ENCODE measurements at regions not wholly inside any gene's neighbourhood (a gene's known extent, or its start where the extent isn't known, plus 50 kb on each side); places are given as distances from the start of the nearest gene placed in this dataset.

- Mint-ChIP-seq H3K27ac (ENCODE audit: unreplicated experiment) (no peak overlapping the region), H3K9me3 (ENCODE audit: unreplicated experiment) (no peaks in the 10 kb centered on the region), H3K4me3 (ENCODE audit: unreplicated experiment) (no peak overlapping the region), H3K27me3 (ENCODE audit: insufficient read depth, unreplicated experiment) (peaks cover 31% of the 10 kb centered on the region), H3K4me1 (ENCODE audit: low read depth, unreplicated experiment) (no peaks in the 10 kb centered on the region), H3K36me3 (ENCODE audit: insufficient read depth, unreplicated experiment) (no peaks in the 10 kb centered on the region)
- H3K4me1 ChIP-seq, result peaks cover 6% of the 10 kb centered on the region; the same call in 1 of the 2 replicates
- intact Hi-C loops (cut with micrococcal nuclease; ENCODE audit: unreplicated experiment), result no loop called here
- DNase-seq, result no peak
- TF ChIP-seq CTCF (IDR thresholded peaks at IDR 0.05; ENCODE audit: insufficient read depth in 1 of 2, low read depth in 1 of 2, low read length in 1 of 2, severe bottlenecking in 1 of 2, unreplicated experiment in 1 of 2), result no peak
- no peaks in the 10 kb centered on the region for H3K36me3 ChIP-seq (ENCODE audit: control insufficient read depth, insufficient read depth, low read length)
- ChIA-PET POLR2A (no interaction called here), CTCF (interaction anchor here (1.4 kb wide), 1 partner anchor 42 kb away, joined by 4 read pairs; no protein-coding TSS in a partner anchor)
- H3K27me3 ChIP-seq (replicated peaks; ENCODE audit: control insufficient read depth, insufficient read depth, low read length), result peaks cover 4% of the 10 kb centered on the region
- no peaks in the 10 kb centered on the region for H3K9me3 ChIP-seq
- no TSS peak for BruUV-seq (replicated peaks)
- no peak overlapping the region for H3K4me3 ChIP-seq (ENCODE audit: low read depth, low read length)
These were observed 211.6 kb upstream of the FOXF1 start for GRCh38 chr16:86298758-86299134.

GRCh38 chr16:86299882-86300610 lies 210.3 kb upstream of the FOXF1 start:
- POLR2A ChIA-PET, result no interaction called here
- Mint-ChIP-seq H3K4me3 (ENCODE audit: unreplicated experiment) (no peak overlapping the region), H3K4me1 (ENCODE audit: low read depth, unreplicated experiment) (no peaks in the 10 kb centered on the region), H3K27me3 (ENCODE audit: insufficient read depth, unreplicated experiment) (peaks cover 29% of the 10 kb centered on the region), H3K36me3 (ENCODE audit: insufficient read depth, unreplicated experiment) (no peaks in the 10 kb centered on the region), H3K27ac (ENCODE audit: unreplicated experiment) (no peak overlapping the region), H3K9me3 (ENCODE audit: unreplicated experiment) (no peaks in the 10 kb centered on the region)
- H3K36me3 ChIP-seq (ENCODE audit: control insufficient read depth, insufficient read depth, low read length), result no peaks in the 10 kb centered on the region
- CTCF ChIA-PET, result interaction anchor here (1.4 kb wide), 1 partner anchor 41 kb away, joined by 4 read pairs; no protein-coding TSS in a partner anchor
- no TSS peak for BruUV-seq (replicated peaks)
- H3K4me3 ChIP-seq (ENCODE audit: low read depth, low read length), result no peak overlapping the region
- TF ChIP-seq CTCF (IDR thresholded peaks at IDR 0.05; ENCODE audit: insufficient read depth in 1 of 2, low read depth in 1 of 2, low read length in 1 of 2, severe bottlenecking in 1 of 2, unreplicated experiment in 1 of 2), result no peak
- DNase-seq, result no peak
- H3K9me3 ChIP-seq, result no peaks in the 10 kb centered on the region
- intact Hi-C loops (cut with micrococcal nuclease; ENCODE audit: unreplicated experiment), result no loop called here
- H3K27me3 ChIP-seq (replicated peaks; ENCODE audit: control insufficient read depth, insufficient read depth, low read length), result peaks cover 2% of the 10 kb centered on the region
- H3K4me1 ChIP-seq, result peaks cover 6% of the 10 kb centered on the region; the same call in 1 of the 2 replicates

- Mint-ChIP-seq H3K9me3 (ENCODE audit: unreplicated experiment) (no peaks in the 10 kb centered on the region), H3K4me3 (ENCODE audit: unreplicated experiment) (no peak overlapping the region), H3K36me3 (ENCODE audit: insufficient read depth, unreplicated experiment) (no peaks in the 10 kb centered on the region), H3K4me1 (ENCODE audit: low read depth, unreplicated experiment) (no peaks in the 10 kb centered on the region), H3K27ac (ENCODE audit: unreplicated experiment) (no peak overlapping the region), H3K27me3 (ENCODE audit: insufficient read depth, unreplicated experiment) (peaks cover 30% of the 10 kb centered on the region)
- no peak for TF ChIP-seq CTCF (IDR thresholded peaks at IDR 0.05; ENCODE audit: insufficient read depth in 1 of 2, low read depth in 1 of 2, low read length in 1 of 2, severe bottlenecking in 1 of 2, unreplicated experiment in 1 of 2)
- peaks cover 6% of the 10 kb centered on the region; the same call in 1 of the 2 replicates for H3K4me1 ChIP-seq
- intact Hi-C loops (cut with micrococcal nuclease; ENCODE audit: unreplicated experiment), result no loop called here
- DNase-seq, result no peak
- peaks cover 2% of the 10 kb centered on the region for H3K27me3 ChIP-seq (replicated peaks; ENCODE audit: control insufficient read depth, insufficient read depth, low read length)
- CTCF ChIA-PET, result no interaction called here
- no peak overlapping the region for H3K4me3 ChIP-seq (ENCODE audit: low read depth, low read length)
- BruUV-seq (replicated peaks), result no TSS peak
- H3K36me3 ChIP-seq (ENCODE audit: control insufficient read depth, insufficient read depth, low read length), result no peaks in the 10 kb centered on the region
- POLR2A ChIA-PET, result no interaction called here
- no peaks in the 10 kb centered on the region for H3K9me3 ChIP-seq
These were observed 209.4 kb upstream of the FOXF1 start for GRCh38 chr16:86300746-86301481.
